GM13976 (cell line): ENCODE measurements at regions not wholly inside any gene's neighbourhood (a gene's known extent, or its start where the extent isn't known, plus 50 kb on each side); places are given as distances from the start of the nearest gene placed in this dataset.

Experiments
- DNase-seq: peaks from one replicate; pipeline ENCODE4 v3.0.0; 2012; ENCODE audit warnings: low spot score
- in situ Hi-C: fragments of 300-500 bp; cut with MboI; formaldehyde crosslinking; loops from one replicate; pipeline ENCODE4 v1.12.0; 2022; ENCODE audit warnings: low sequenced_read_pairs, mixed read lengths, inconsistent platforms; ENCODE audit not compliant: unreplicated experiment
- TF ChIP-seq, protein P1 (sequence below): IDR thresholded peaks from 2 replicates; pipeline ENCODE4 v1.5.1; 2012; ENCODE audit warnings: borderline replicate concordance, mild to moderate bottlenecking; ENCODE audit not compliant: insufficient read depth; ENCODE audit errors: extremely low read depth, missing control alignments, control extremely low read depth

DNA sequence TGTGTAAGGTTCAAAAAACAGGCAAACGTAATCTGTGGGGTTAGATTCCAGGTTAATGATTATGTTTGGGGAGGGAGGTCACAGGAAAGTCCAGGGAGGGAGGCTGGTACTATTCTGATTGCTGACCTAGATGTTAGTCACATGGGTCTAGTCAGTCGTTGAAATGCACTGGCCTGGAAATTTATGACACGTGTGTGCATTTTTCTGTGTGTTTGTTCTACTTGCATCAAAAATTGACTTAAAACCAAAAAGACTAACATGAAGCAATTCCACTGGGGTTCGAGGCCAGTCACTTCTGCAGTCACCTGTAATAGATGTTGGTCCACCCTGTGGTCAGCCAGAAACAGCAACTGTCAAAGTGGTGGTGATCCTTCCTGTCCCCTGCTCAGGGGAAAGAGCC is 104.2 kb upstream of the MLN start:
- TF ChIP-seq, protein P1, sequence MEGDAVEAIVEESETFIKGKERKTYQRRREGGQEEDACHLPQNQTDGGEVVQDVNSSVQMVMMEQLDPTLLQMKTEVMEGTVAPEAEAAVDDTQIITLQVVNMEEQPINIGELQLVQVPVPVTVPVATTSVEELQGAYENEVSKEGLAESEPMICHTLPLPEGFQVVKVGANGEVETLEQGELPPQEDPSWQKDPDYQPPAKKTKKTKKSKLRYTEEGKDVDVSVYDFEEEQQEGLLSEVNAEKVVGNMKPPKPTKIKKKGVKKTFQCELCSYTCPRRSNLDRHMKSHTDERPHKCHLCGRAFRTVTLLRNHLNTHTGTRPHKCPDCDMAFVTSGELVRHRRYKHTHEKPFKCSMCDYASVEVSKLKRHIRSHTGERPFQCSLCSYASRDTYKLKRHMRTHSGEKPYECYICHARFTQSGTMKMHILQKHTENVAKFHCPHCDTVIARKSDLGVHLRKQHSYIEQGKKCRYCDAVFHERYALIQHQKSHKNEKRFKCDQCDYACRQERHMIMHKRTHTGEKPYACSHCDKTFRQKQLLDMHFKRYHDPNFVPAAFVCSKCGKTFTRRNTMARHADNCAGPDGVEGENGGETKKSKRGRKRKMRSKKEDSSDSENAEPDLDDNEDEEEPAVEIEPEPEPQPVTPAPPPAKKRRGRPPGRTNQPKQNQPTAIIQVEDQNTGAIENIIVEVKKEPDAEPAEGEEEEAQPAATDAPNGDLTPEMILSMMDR = no peak
- DNase-seq = no peak
- in situ Hi-C loops = no loop called here

DNA sequence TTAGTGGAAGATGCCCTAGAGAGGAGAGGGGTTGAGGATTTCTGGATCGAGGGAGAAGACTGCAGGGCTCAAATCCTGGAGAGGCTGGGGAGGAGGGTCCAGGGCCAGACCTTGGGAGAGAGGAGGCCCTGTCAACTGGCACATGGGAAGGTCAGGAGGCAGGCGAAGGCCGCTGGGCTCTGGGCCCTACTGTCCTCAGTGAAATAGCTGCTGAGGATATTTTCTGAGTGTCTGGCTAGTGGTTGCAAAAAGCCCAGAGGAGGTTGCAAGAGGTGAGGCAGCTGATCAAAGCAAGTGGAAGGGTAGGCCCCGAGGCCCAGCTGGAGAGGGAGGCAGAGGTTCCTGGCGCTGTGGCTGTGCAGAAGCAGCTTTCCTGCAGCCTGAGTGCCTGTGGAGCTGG is 103.4 kb upstream of the MLN start:
- TF ChIP-seq, protein P1 = no peak
- in situ Hi-C loops = no loop called here
- no peak for DNase-seq

DNA sequence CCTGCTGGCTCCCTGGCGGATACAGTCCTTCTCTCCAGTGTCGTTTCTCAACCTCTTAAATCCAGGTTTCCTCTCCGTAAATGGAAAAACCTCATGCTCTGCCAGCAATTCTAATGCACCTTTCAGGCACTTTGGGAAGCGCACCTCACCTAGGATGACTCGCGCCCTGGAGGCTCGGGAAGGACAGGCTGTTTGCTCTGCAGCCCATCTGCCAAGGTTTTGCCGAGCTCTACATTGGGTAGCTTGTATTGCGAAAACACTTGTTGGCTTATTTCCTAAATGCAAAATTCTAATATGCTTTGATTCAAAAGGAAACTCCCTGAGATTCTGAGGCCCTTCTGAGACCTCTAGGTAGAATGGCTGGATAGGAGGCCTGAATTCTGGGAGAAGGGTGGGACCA is 102.6 kb upstream of the MLN start:
- TF ChIP-seq, protein P1 = no peak
- DNase-seq = no peak
- in situ Hi-C loops = no loop called here

DNA sequence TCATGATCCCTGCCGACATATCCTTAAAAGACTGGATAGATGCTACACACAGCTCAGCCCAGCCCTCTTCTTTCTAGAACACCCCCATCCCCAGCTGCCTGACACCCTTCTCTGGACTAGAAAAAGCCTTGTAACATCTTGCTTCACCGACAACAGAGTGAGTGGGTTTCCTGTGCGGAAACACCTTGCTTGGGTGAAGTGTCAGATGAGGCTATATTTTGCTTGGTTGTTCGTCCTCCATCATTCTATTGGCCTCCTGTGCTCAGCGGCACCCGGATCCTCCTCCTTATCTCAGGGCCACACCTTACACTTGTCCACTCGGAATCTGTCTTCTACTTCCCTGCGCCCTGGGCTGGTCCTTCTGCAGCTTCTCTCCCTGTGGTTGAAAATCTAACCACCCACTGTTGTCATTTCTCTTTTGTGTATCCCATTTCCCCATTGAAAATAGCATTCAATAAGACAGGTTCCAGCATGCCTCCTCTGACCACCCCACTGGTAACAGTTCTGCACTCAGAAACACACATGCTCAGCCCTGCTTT is 101.3 kb upstream of the MLN start:
- in situ Hi-C loops = no loop called here
- no peak for DNase-seq
- TF ChIP-seq, protein P1 = no peak

DNA sequence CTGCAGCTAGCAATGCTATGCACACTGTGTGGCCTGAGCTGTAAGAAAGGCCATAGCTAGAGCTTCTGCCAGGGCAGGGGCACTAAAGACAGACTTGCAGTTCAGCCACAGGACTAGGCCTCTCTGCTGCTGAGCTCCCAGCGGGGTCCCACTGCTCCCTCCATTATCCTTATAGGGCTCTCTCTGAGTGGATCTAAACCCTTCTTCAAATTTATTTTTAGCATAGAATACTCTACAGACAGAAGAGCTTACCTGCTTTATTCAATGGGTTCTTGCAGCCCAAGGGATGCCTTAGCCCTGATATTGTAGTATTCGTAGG is 100.9 kb upstream of the MLN start:
- in situ Hi-C loops = no loop called here
- TF ChIP-seq, protein P1 = no peak
- DNase-seq = no peak

DNA sequence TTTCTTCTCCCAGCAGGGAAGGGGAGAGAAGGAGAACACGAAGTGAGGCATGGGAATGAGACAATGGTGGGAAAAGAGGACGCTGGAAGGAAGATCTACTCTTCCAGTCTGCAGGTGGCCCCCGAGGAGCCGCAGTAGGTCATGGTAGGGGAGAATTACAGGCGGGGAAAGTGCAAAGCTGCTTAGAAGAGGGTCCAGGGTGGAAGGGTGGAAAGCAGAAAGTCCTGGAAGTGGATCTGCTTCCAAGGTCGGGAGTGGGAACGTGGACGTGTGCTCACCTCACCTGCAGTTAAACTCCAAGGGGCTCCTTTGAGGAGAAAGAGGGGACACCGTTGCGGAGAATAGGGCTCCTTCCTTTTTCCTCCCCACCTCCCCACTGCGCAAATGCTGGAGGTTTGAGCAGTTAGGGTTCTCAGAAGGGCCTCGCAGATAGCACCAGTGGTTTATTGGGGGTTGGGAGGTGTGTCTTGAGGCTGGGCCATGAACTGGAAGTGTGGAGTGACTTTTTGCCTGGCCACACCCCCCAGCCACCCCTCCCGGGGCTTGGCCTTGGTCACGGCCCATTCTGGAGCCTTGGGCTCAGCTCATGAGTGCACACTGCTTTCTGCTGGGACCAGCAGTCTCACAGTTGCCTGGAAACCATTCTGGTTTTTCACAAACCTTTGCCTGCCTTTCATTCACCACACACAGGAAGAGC is 100.4 kb upstream of the MLN start:
- DNase-seq = peak; percentile 64
- TF ChIP-seq, protein P1 = no peak
- in situ Hi-C loops = no loop called here
